Nephron progenitor cell (in vitro differentiated cells): ENCODE measurements at regions not wholly inside any gene's neighbourhood (a gene's known extent, or its start where the extent isn't known, plus 50 kb on each side); places are given as distances from the start of the nearest gene placed in this dataset.

Source experiments
- DNase-seq: peaks from one replicate; pipeline ENCODE4 v3.0.0; 2021
- H3K27ac Mint-ChIP-seq: 2 replicates; pipeline ENCODE4 v1.8.0; 2021; ENCODE audit warnings: mild to moderate bottlenecking, moderate library complexity, mixed read lengths
- H3K27me3 Mint-ChIP-seq: 2 replicates; pipeline ENCODE4 v1.8.0; 2021; ENCODE audit warnings: mild to moderate bottlenecking, low read depth, mixed read lengths; ENCODE audit not compliant: poor library complexity
- H3K36me3 Mint-ChIP-seq: 2 replicates; pipeline ENCODE4 v1.8.0; 2021; ENCODE audit warnings: low read depth, mixed read lengths
- H3K4me1 Mint-ChIP-seq: 2 replicates; pipeline ENCODE4 v1.8.0; 2021; ENCODE audit warnings: mixed read lengths
- H3K4me3 Mint-ChIP-seq: 2 replicates; pipeline ENCODE4 v1.8.0; 2021; ENCODE audit warnings: mild to moderate bottlenecking, moderate library complexity, mixed read lengths
- H3K9me3 Mint-ChIP-seq: 2 replicates; pipeline ENCODE4 v1.8.0; 2021; ENCODE audit warnings: mild to moderate bottlenecking, moderate library complexity, mixed read lengths
- TF ChIP-seq, protein P1 (sequence below): fragments of 200-600 bp; sonication (generic); IDR thresholded peaks from 2 replicates; pipeline ENCODE4 v1.5.0; 2021; ENCODE audit warnings: antibody characterized with exemption

DNA sequence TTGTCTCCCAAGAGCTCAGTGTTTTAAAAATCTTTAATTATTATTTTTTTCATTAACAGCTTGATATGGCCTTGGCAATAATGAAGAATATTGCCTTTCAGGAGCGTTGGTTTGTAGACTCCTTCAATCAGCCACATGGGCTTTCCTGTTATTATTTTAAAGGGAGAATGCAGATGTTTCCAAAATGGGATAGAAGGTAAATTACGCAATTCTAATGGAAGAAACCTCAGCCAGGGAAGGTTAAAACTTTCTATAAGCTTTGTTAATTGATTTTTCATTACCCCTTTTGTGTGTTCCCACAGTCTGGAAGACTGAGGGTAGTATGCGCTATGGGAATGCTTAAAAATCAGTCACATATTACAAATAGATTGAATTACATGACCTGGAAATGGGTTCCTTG is 188.4 kb upstream of the NAV3 start:
- TF ChIP-seq, protein P1, sequence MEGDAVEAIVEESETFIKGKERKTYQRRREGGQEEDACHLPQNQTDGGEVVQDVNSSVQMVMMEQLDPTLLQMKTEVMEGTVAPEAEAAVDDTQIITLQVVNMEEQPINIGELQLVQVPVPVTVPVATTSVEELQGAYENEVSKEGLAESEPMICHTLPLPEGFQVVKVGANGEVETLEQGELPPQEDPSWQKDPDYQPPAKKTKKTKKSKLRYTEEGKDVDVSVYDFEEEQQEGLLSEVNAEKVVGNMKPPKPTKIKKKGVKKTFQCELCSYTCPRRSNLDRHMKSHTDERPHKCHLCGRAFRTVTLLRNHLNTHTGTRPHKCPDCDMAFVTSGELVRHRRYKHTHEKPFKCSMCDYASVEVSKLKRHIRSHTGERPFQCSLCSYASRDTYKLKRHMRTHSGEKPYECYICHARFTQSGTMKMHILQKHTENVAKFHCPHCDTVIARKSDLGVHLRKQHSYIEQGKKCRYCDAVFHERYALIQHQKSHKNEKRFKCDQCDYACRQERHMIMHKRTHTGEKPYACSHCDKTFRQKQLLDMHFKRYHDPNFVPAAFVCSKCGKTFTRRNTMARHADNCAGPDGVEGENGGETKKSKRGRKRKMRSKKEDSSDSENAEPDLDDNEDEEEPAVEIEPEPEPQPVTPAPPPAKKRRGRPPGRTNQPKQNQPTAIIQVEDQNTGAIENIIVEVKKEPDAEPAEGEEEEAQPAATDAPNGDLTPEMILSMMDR: no peak
- Mint-ChIP-seq H3K27ac (no peak overlapping the region), H3K9me3 (no peaks in the 10 kb centered on the region), H3K36me3 (no peaks in the 10 kb centered on the region), H3K4me1 (peaks cover 15% of the 10 kb centered on the region), H3K27me3 (no peaks in the 10 kb centered on the region), H3K4me3 (no peak overlapping the region)
- DNase-seq: no peak

DNA sequence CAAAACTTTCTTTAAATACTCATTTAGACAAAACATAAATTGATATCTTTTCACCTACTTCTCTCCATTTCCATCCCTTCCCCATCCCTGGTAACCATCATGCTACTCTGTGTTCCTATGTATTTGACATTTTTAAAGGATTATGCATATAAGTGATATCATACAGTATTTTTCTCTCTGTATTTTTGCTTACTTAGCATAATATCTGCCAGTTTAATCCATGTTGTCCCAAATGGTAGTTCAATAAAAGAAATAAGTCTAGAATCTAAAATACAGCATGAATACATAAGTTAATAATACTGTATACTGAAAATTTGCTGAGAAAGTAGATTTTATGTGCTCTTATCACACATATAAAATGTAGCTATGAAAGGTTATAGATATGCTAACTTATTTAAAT is 190.3 kb upstream of the NAV3 start:
- no peaks in the 10 kb centered on the region for H3K36me3 Mint-ChIP-seq
- no peak for DNase-seq
- H3K27ac Mint-ChIP-seq: no peak overlapping the region
- H3K4me1 Mint-ChIP-seq: peaks cover 7% of the 10 kb centered on the region
- H3K4me3 Mint-ChIP-seq: no peak overlapping the region
- H3K9me3 Mint-ChIP-seq: no peaks in the 10 kb centered on the region
- H3K27me3 Mint-ChIP-seq: no peaks in the 10 kb centered on the region
- TF ChIP-seq, protein P1: no peak

DNA sequence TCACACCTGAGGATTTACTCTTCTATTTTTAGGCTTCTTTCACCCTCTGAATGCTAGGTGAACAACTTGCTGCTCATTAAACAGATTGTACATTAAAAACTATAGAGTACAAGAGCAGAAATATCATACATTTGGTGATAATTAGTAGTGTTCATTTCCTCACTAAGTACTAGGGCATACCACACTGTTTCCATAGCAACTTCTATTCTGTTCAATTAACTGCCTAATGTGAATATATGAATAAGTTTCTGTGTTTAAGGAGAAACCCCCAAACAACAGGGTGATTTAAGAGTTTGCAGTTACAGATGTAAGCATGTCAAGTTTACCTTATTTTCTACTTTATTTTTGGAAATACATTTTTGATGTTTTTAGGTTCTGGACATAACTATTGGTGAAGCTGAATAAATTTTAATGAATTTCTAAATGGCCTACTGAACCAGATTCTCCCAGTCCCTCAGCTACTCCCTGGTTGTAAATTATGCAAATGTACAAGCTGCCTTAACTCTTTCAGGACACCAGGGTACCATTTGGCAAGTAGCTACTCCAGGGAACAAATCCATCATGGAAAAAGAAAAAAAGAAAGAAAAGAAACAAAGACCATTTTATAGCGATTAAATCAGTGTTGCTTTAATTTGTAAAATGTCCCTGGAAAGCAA is 199.8 kb upstream of the NAV3 start:
- Mint-ChIP-seq H3K4me3 (no peak overlapping the region), H3K36me3 (no peaks in the 10 kb centered on the region), H3K27me3 (no peaks in the 10 kb centered on the region), H3K4me1 (no peaks in the 10 kb centered on the region), H3K9me3 (peaks cover 4% of the 10 kb centered on the region), H3K27ac (no peak overlapping the region)
- no peak for DNase-seq
- TF ChIP-seq, protein P1: no peak

DNA sequence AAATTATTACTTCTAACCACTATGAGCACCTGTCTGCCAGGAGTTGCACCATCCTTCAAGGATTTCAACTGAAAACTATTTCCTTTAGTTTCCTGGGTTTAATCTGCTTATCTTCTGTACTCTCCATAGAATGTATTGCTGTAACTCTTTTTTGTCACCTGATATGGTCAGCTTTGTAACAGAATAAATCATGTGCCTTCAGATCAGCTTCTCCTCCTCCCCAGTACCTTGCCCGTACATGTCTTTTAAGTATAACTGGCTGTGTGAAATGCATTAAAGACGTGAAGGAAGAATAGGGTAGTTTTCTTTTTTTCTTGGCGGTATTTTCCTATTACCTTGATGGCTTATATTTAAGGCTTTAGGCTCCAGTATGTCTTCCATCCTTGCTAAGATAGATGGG is 200.3 kb upstream of the NAV3 start:
- Mint-ChIP-seq H3K9me3 (peaks cover 4% of the 10 kb centered on the region), H3K27ac (no peak overlapping the region), H3K4me1 (no peaks in the 10 kb centered on the region), H3K36me3 (no peaks in the 10 kb centered on the region), H3K4me3 (no peak overlapping the region), H3K27me3 (no peaks in the 10 kb centered on the region)
- TF ChIP-seq, protein P1: no peak
- DNase-seq: no peak

DNA sequence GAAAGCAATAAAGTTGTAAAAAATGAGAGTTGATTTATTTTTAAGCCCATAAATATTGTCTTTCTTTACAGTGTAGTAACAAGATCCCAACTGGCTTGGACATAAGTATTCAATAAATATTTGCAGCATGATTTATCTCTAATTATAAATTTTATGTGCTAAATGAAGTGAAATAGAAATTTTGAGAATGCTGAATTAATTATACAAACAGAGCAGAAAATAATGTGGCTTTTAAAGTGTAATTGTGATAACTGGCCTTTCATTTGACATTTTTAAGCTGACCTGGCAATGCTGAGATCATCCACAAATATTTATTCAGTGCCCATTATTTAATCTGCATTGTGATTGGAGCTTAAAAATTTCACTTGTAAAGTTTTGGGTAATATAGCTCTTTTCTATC is 201.6 kb upstream of the NAV3 start:
- Mint-ChIP-seq H3K27me3 (no peaks in the 10 kb centered on the region), H3K4me3 (no peak overlapping the region), H3K27ac (no peak overlapping the region), H3K4me1 (no peaks in the 10 kb centered on the region), H3K36me3 (no peaks in the 10 kb centered on the region), H3K9me3 (peaks cover 4% of the 10 kb centered on the region)
- TF ChIP-seq, protein P1: no peak
- no peak for DNase-seq

DNA sequence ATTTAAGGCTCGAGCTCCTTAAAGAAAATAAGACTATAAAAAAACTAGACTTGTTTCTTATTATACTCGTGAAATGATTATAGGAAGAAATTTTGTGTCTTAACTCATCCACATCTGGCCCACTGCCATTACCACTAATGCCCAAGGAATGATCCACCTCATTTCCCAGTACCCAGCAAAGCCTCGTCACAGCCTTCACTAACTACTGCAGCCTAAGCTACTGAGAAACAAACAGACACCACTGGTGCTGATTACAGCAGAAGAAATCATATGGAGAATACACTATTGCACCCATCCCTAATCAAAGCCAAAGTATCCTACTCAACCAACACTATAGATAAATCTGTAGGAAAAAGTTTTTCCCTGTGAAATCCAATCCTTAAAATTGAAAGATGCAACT is 205.3 kb upstream of the NAV3 start:
- H3K4me1 Mint-ChIP-seq: no peaks in the 10 kb centered on the region
- no peaks in the 10 kb centered on the region for H3K36me3 Mint-ChIP-seq
- no peak overlapping the region for H3K27ac Mint-ChIP-seq
- TF ChIP-seq, protein P1: no peak
- peaks cover 4% of the 10 kb centered on the region for H3K9me3 Mint-ChIP-seq
- no peaks in the 10 kb centered on the region for H3K27me3 Mint-ChIP-seq
- DNase-seq: no peak
- H3K4me3 Mint-ChIP-seq: no peak overlapping the region
